Mesenchymal stem cell (in vitro differentiated cells and primary cell): ENCODE measurements at regions not wholly inside any gene's neighbourhood (a gene's known extent, or its start where the extent isn't known, plus 50 kb on each side); places are given as distances from the start of the nearest gene placed in this dataset.

Experiments
- DNase-seq: peaks from one replicate; pipeline ENCODE4 v3.0.0-alpha.2; 2013
- H2AFZ ChIP-seq: one replicate; pipeline ENCODE4 v1.6.1; 2013; ENCODE audit warnings: low read depth, mild to moderate bottlenecking, control low read depth, inconsistent platforms, low read length, moderate library complexity
- H2AK5ac ChIP-seq: 2 replicates; pipeline ENCODE4 v1.6.1; 2013; ENCODE audit warnings: low read length, moderate library complexity, mild to moderate bottlenecking, inconsistent platforms; ENCODE audit not compliant: severe bottlenecking
- H2BK120ac ChIP-seq: one replicate; pipeline ENCODE4 v1.6.1; 2013; ENCODE audit warnings: low read depth, mild to moderate bottlenecking, inconsistent platforms, low read length, moderate library complexity
- H2BK12ac ChIP-seq, 2 experiments: one replicate each; pipeline ENCODE4 v1.6.1; 2013; ENCODE audit warnings: inconsistent platforms in 2 of 2, low read length in 2 of 2, mild to moderate bottlenecking in 2 of 2, moderate library complexity in 2 of 2, control low read depth in 1 of 2
- H2BK15ac ChIP-seq: one replicate; pipeline ENCODE4 v1.6.1; 2013; ENCODE audit warnings: mild to moderate bottlenecking, low read depth, inconsistent platforms; ENCODE audit not compliant: poor library complexity, severe bottlenecking
- H2BK5ac ChIP-seq: 2 replicates; pipeline ENCODE4 v1.6.1; 2013; ENCODE audit warnings: low read depth, mild to moderate bottlenecking, low read length, control low read depth, inconsistent platforms; ENCODE audit not compliant: poor library complexity, severe bottlenecking
- H3K14ac ChIP-seq, 2 experiments: one replicate each; pipeline ENCODE4 v1.6.1; 2013; ENCODE audit warnings: inconsistent platforms in 2 of 2, low read length in 2 of 2, control low read depth in 1 of 2, mild to moderate bottlenecking in 1 of 2, moderate library complexity in 1 of 2
- H3K18ac ChIP-seq, 2 experiments: one replicate each; pipeline ENCODE4 v1.6.1; 2013; ENCODE audit warnings: inconsistent platforms in 2 of 2, low read length in 2 of 2, control low read depth in 1 of 2, low read depth in 1 of 2, mild to moderate bottlenecking in 1 of 2
- H3K23ac ChIP-seq, 2 experiments: one replicate each; pipeline ENCODE4 v1.6.1; 2013; ENCODE audit warnings: inconsistent platforms in 2 of 2, low read length in 2 of 2, mild to moderate bottlenecking in 2 of 2, moderate library complexity in 2 of 2, control low read depth in 1 of 2
- H3K27ac ChIP-seq: 2 replicates; pipeline ENCODE4 v1.5.1; 2013; ENCODE audit warnings: mild to moderate bottlenecking, moderate library complexity, low read length, control low read depth, inconsistent platforms; ENCODE audit not compliant: poor library complexity, severe bottlenecking
- H3K27me3 ChIP-seq, 2 experiments: 2 replicates each; pipeline versions ENCODE4 v1.6.1 to v1.7.0; 2013; ENCODE audit warnings: low read length in 2 of 2, mild to moderate bottlenecking in 2 of 2, moderate library complexity in 2 of 2, control low read depth in 1 of 2, inconsistent platforms in 1 of 2; ENCODE audit not compliant: control insufficient read depth in 1 of 2, insufficient read depth in 1 of 2
- H3K36me3 ChIP-seq, 2 experiments: 2 replicates each; pipeline versions ENCODE4 v1.6.1 to v1.7.0; 2013; ENCODE audit warnings: low read length in 2 of 2, control low read depth in 1 of 2, inconsistent platforms in 1 of 2, low read depth in 1 of 2, mild to moderate bottlenecking in 1 of 2; ENCODE audit not compliant: insufficient read depth in 2 of 2, control insufficient read depth in 1 of 2
- H3K4ac ChIP-seq, 2 experiments: one replicate each; pipeline ENCODE4 v1.6.1; 2013; ENCODE audit warnings: inconsistent platforms in 2 of 2, low read length in 2 of 2, mild to moderate bottlenecking in 2 of 2, moderate library complexity in 2 of 2, control low read depth in 1 of 2, low read depth in 1 of 2
- H3K4me1 ChIP-seq: 2 replicates; pipeline ENCODE4 v1.6.1; 2013; ENCODE audit warnings: low read depth, low read length, control low read depth; ENCODE audit not compliant: control insufficient read depth, insufficient read depth
- H3K4me2 ChIP-seq: 2 replicates; pipeline ENCODE4 v1.6.1; 2013; ENCODE audit warnings: low read length, mild to moderate bottlenecking, inconsistent platforms; ENCODE audit not compliant: poor library complexity, severe bottlenecking
- H3K4me3 ChIP-seq, 2 experiments: 2 replicates each; pipeline versions ENCODE4 v1.5.1 to v1.7.0; 2013; ENCODE audit warnings: low read length in 2 of 2, mild to moderate bottlenecking in 2 of 2, control low read depth in 1 of 2, low read depth in 1 of 2; ENCODE audit not compliant: insufficient read depth in 1 of 2
- H3K79me1 ChIP-seq: replicated peaks from 2 replicates; pipeline ENCODE4 v1.6.1; 2013; ENCODE audit warnings: mild to moderate bottlenecking, control low read depth, low read length, inconsistent platforms; ENCODE audit not compliant: poor library complexity, severe bottlenecking
- H3K9ac ChIP-seq: 2 replicates; pipeline ENCODE4 v1.7.0; 2013; ENCODE audit warnings: mild to moderate bottlenecking, low read length, moderate library complexity
- H3K9me3 ChIP-seq: 2 replicates; pipeline ENCODE4 v1.7.0; 2013; ENCODE audit warnings: mild to moderate bottlenecking, low read length; ENCODE audit not compliant: control insufficient read depth
- H4K8ac ChIP-seq: one replicate; pipeline ENCODE4 v1.6.1; 2013; ENCODE audit warnings: inconsistent platforms, mild to moderate bottlenecking, low read length, moderate library complexity
- H4K91ac ChIP-seq: one replicate; pipeline ENCODE4 v1.6.1; 2013; ENCODE audit warnings: mild to moderate bottlenecking, low read length, inconsistent platforms
- WGBS: methylation state at CpG from one replicate; pipeline ENCODE4 v1.1.7; 2013; ENCODE audit warnings: mixed read lengths; 5-methylcytosine and 5-hydroxymethylcytosine counted together

DNA sequence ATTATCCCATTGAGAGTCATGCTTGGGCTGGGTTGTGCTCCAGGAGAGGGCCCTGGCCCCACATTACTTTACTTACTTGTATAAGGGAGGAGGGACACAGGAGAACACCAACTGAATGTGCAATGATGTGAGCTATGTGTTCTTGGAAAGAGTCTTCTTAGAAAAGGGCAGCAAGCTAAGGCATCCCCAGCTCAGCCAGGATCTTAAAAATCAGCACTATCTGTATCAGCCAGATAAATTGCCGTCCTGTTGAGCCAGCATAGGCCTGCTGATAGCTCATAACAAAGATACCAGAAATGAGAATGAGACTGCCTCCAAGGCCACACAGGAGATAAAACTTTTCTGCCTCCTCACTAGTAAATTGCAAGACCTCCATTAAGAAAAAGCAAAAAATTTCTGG is 357.5 kb downstream of the CAAP1 start:
- WGBS, result 50% methylated on average over 1 of the region's 1 CpG
- H3K79me1 ChIP-seq, result no peaks in the 10 kb centered on the region
- no peak overlapping the region for H2BK5ac ChIP-seq

DNA sequence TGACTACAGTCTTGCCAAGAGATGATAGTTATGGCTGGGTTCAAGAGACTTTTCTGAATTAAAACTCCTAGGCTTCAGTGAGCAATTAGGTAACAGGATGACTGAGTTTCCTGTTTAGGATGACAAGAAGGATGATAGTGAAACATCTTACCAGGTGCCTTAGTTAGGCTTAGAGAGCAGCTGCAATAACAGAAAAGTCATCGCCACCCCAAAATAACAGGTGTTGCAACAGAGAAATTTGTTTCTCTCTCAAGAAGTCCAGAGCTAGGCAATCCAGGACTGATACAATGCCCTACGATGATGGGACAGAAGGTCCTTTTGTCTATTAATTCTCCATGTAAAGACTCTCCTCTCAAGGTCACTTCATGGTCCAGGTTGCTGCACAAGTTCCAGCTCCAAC is 361.8 kb downstream of the CAAP1 start:
- Histone ChIP-seq H2BK120ac (no peak overlapping the region), H3K4me3 (no peak overlapping the region), H3K14ac (no peak overlapping the region), H4K8ac (no peak overlapping the region), H3K4me2 (no peak overlapping the region), H3K79me1 (no peaks in the 10 kb centered on the region), H2BK12ac (no peak overlapping the region), H3K9ac (no peak overlapping the region), H3K36me3 (no peaks in the 10 kb centered on the region), H4K91ac (no peak overlapping the region), H3K4ac (no peak overlapping the region), H3K18ac (no peak overlapping the region), H3K27ac (no peak overlapping the region), H2BK5ac (no peak overlapping the region), H3K4me1 (no peaks in the 10 kb centered on the region), H3K23ac (no peak overlapping the region), H2BK15ac (no peak overlapping the region), H3K9me3 (peaks cover 9% of the 10 kb centered on the region), H2AFZ (no peak overlapping the region), H3K27me3 (no peaks in the 10 kb centered on the region), H2AK5ac (no peak overlapping the region)
- no peak for DNase-seq
- WGBS, result 86% methylated on average over 2 of the region's 2 CpGs

More for the DNA sequence above, 357.5 kb downstream of the CAAP1 start:
- H2AK5ac ChIP-seq, result no peak overlapping the region
- no peaks in the 10 kb centered on the region for H3K4me1 ChIP-seq
- no peak overlapping the region for H2BK15ac ChIP-seq
- H3K4ac ChIP-seq, result no peak overlapping the region
- no peak overlapping the region for H4K91ac ChIP-seq
- no peak overlapping the region for H3K27ac ChIP-seq
- H2BK12ac ChIP-seq, result no peak overlapping the region
- no peak for DNase-seq
- no peak overlapping the region for H3K9ac ChIP-seq
- H3K27me3 ChIP-seq, result no peaks in the 10 kb centered on the region
- H3K4me3 ChIP-seq, result no peak overlapping the region
- no peak overlapping the region for H3K4me2 ChIP-seq
- H3K18ac ChIP-seq, result no peak overlapping the region
- no peak overlapping the region for H4K8ac ChIP-seq
- no peak overlapping the region for H3K23ac ChIP-seq
- H3K9me3 ChIP-seq, result peaks cover 9% of the 10 kb centered on the region
- H2BK120ac ChIP-seq, result no peak overlapping the region
- H2AFZ ChIP-seq, result no peak overlapping the region
- no peak overlapping the region for H3K14ac ChIP-seq
- H3K36me3 ChIP-seq, result no peaks in the 10 kb centered on the region

GRCh38 chr9:26527931-26528330 is 364.7 kb downstream of the CAAP1 start:
- no peak overlapping the region for H4K91ac ChIP-seq
- H3K4me2 ChIP-seq, result no peak overlapping the region
- peaks cover 9% of the 10 kb centered on the region for H3K9me3 ChIP-seq
- H2BK15ac ChIP-seq, result no peak overlapping the region
- no peak overlapping the region for H3K27ac ChIP-seq
- H3K36me3 ChIP-seq, result no peaks in the 10 kb centered on the region
- H3K18ac ChIP-seq, result no peak overlapping the region
- no peak overlapping the region for H2AFZ ChIP-seq
- no peak overlapping the region for H3K23ac ChIP-seq
- no peaks in the 10 kb centered on the region for H3K27me3 ChIP-seq
- H4K8ac ChIP-seq, result no peak overlapping the region
- WGBS, result 85% methylated on average over 2 of the region's 4 CpGs
- no peak overlapping the region for H3K14ac ChIP-seq
- H2BK120ac ChIP-seq, result no peak overlapping the region
- H2BK5ac ChIP-seq, result no peak overlapping the region
- no peak overlapping the region for H2BK12ac ChIP-seq
- no peak overlapping the region for H3K9ac ChIP-seq
- no peak overlapping the region for H2AK5ac ChIP-seq
- H3K4ac ChIP-seq, result no peak overlapping the region
- no peaks in the 10 kb centered on the region for H3K4me1 ChIP-seq
- H3K79me1 ChIP-seq, result no peaks in the 10 kb centered on the region
- H3K4me3 ChIP-seq, result no peak overlapping the region
- no peak for DNase-seq

GRCh38 chr9:26524267-26524666 is 368.3 kb downstream of the CAAP1 start:
- Histone ChIP-seq H3K4me2 (no peak overlapping the region), H4K8ac (no peak overlapping the region), H3K23ac (no peak overlapping the region), H3K14ac (no peak overlapping the region), H2AK5ac (no peak overlapping the region), H3K9ac (no peak overlapping the region), H3K27ac (no peak overlapping the region), H3K4me3 (no peak overlapping the region), H2BK12ac (no peak overlapping the region), H2BK15ac (no peak overlapping the region), H2AFZ (no peak overlapping the region), H2BK120ac (no peak overlapping the region), H3K79me1 (no peaks in the 10 kb centered on the region), H3K4me1 (no peaks in the 10 kb centered on the region), H2BK5ac (no peak overlapping the region), H3K18ac (no peak overlapping the region), H3K36me3 (no peaks in the 10 kb centered on the region), H3K4ac (no peak overlapping the region), H3K27me3 (no peaks in the 10 kb centered on the region), H3K9me3 (no peaks in the 10 kb centered on the region), H4K91ac (no peak overlapping the region)
- WGBS, result no CpG with 5 or more reads among the region's 1 CpG
- no peak for DNase-seq
